ENCODE measurements at regions not wholly inside any gene's neighbourhood (a gene's known extent, or its start where the extent isn't known, plus 50 kb on each side); places are given as distances from the start of the nearest gene placed in this dataset.

DNA sequence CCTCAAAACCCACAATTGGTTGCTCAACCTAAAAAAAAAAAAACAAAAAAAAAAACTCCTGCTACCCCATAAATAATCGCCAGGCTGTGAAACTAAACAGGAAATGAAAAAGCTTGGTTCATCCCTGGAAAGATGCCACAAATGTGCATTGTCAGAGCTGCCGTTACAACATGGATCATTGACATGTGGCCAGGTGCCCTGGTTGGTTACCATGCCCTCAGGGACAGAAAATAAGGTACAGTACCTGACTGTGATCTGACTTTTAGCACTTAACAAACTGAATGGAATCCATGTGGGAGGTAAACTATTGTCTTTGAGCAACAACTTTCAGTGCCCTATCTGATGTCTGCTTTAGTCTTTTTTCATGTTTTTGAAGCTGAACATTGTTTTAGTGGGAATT lies 118.0 kb upstream of the RPL34 start:
- no peaks in the 10 kb centered on the region for H3K4me1 ChIP-seq
- H3K27ac ChIP-seq, result no peak overlapping the region
- no peaks in the 10 kb centered on the region for H3K36me3 ChIP-seq
- DNase-seq (ENCODE audit: low spot score), result no peak
- peaks cover 0 to 6% of the 10 kb centered on the region in 2 donors for H3K9me3 ChIP-seq
- TF ChIP-seq CTCF (IDR thresholded peaks at IDR 0.05), result no peak
- no peaks in the 10 kb centered on the region for H3K27me3 ChIP-seq
- no peak overlapping the region for H3K4me3 ChIP-seq

GRCh38 chr4:108498925-108499324 lies 121.5 kb upstream of the RPL34 start:
- no peak for TF ChIP-seq CTCF (IDR thresholded peaks at IDR 0.05)
- Histone ChIP-seq H3K4me3 (no peak overlapping the region), H3K36me3 (no peaks in the 10 kb centered on the region), H3K27me3 (no peaks in the 10 kb centered on the region), H3K27ac (no peak overlapping the region), H3K4me1 (no peaks in the 10 kb centered on the region), H3K9me3 (peaks cover 0 to 32% of the 10 kb centered on the region in 2 donors)
- no peak for DNase-seq (ENCODE audit: low spot score)

- no peak for DNase-seq (ENCODE audit: low spot score)
- H3K27me3 ChIP-seq, result no peaks in the 10 kb centered on the region
- H3K4me3 ChIP-seq, result no peak overlapping the region
- TF ChIP-seq CTCF (IDR thresholded peaks at IDR 0.05), result no peak
- H3K27ac ChIP-seq, result no peak overlapping the region
- H3K9me3 ChIP-seq, result peaks cover 6 to 48% of the 10 kb centered on the region in 2 donors
- H3K36me3 ChIP-seq, result no peaks in the 10 kb centered on the region
- no peaks in the 10 kb centered on the region for H3K4me1 ChIP-seq
Observed at GRCh38 chr4:108493596-108493931, 126.8 kb upstream of the RPL34 start.

DNA sequence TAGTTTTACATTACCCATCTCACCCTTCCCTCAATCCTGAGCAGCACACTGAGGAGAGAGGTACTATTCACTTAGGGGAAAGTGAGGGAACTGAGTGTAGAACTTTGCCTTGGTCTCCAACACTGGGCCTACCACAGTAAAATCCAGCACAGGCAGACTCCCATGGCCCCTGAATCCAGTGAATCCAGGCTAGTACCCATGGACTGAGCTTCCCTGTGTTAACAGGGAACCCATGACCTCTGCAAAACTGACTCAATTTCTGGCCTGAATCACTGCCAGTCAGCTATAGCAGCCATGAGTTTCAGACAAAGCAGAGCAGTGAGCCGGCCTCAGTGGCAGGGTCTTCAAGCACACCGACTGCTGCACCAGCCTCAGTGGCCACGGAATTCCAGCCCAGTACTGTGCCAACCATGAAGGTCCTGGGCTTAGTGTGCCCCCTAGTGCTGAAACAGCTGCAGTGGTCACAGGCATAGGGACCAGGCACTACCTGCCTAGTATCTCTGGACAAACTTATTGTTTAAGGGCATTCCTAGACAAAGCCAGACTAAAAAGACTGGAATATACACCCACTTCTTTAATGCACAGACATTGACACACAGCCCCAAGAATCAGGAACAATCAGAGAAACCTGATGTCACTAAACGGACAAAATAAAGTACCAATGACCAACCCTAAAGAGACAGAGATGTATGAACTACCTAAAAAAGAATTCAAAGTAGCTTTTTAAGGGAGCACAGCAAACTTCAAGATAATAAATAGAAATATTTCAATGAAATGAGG lies 127.4 kb upstream of the RPL34 start:
- peaks cover 6 to 46% of the 10 kb centered on the region in 2 donors for H3K9me3 ChIP-seq
- no peaks in the 10 kb centered on the region for H3K4me1 ChIP-seq
- H3K4me3 ChIP-seq, result no peak overlapping the region
- no peak for DNase-seq (ENCODE audit: low spot score)
- no peak overlapping the region for H3K27ac ChIP-seq
- TF ChIP-seq CTCF (IDR thresholded peaks at IDR 0.05), result no peak
- H3K27me3 ChIP-seq, result no peaks in the 10 kb centered on the region
- H3K36me3 ChIP-seq, result no peaks in the 10 kb centered on the region

- Histone ChIP-seq H3K4me1 (no peaks in the 10 kb centered on the region), H3K4me3 (no peak overlapping the region), H3K27me3 (no peaks in the 10 kb centered on the region), H3K27ac (no peak overlapping the region), H3K36me3 (no peaks in the 10 kb centered on the region), H3K9me3 (peaks cover 6 to 15% of the 10 kb centered on the region in 2 donors)
- no peak for TF ChIP-seq CTCF (IDR thresholded peaks at IDR 0.05)
- no peak for DNase-seq (ENCODE audit: low spot score)
Observed at GRCh38 chr4:108488865-108489264, 131.5 kb upstream of the RPL34 start.

GRCh38 chr4:108486046-108486445 lies 134.3 kb upstream of the RPL34 start:
- DNase-seq (ENCODE audit: low spot score), result no peak
- Histone ChIP-seq H3K4me1 (no peaks in the 10 kb centered on the region), H3K27ac (no peak overlapping the region), H3K4me3 (no peak overlapping the region), H3K9me3 (no peaks in the 10 kb centered on the region), H3K36me3 (no peaks in the 10 kb centered on the region), H3K27me3 (no peaks in the 10 kb centered on the region)
- TF ChIP-seq CTCF (IDR thresholded peaks at IDR 0.05), result no peak

Measured in right atrium auricular region (tissue), 2 donors.